Activated naive CD8-positive, alpha-beta T cell treated with anti-CD3 and anti-CD28 coated beads, Interleukin-2, amount 10 ng/mL, durations not matched to agents 7 days and 5 days (primary cell): ENCODE measurements at regions not wholly inside any gene's neighbourhood (a gene's known extent, or its start where the extent isn't known, plus 50 kb on each side); places are given as distances from the start of the nearest gene placed in this dataset.

ENCODE experiments used
- ATAC-seq: fragments of 150-1000 bp; cut with Tn5 transposase; one replicate; pipeline ENCODE4 v1.10.0; 2021; ENCODE audit warnings: low read depth, moderate library complexity
- POLR2A ChIA-PET: fragments of 350-600 bp; sonication (Branson Sonifier 250); formaldehyde crosslinking; loops from one replicate; lab custom pipeline; 2021; ENCODE audit warnings: antibody characterized with exemption; lab: Charles Lee
- DNase-seq: peaks from one replicate; pipeline ENCODE4 v3.0.0; 2021
- H3K27ac Mint-ChIP-seq: one replicate; pipeline ENCODE4 v1.8.0; 2022; ENCODE audit warnings: mild to moderate bottlenecking, mixed read lengths
- H3K27me3 Mint-ChIP-seq: one replicate; pipeline ENCODE4 v1.8.0; 2022; ENCODE audit warnings: mild to moderate bottlenecking, moderate library complexity, mixed read lengths
- H3K36me3 Mint-ChIP-seq: one replicate; pipeline ENCODE4 v1.8.0; 2021; ENCODE audit warnings: mild to moderate bottlenecking, mixed read lengths
- H3K4me1 Mint-ChIP-seq: one replicate; pipeline ENCODE4 v1.8.0; 2021; ENCODE audit warnings: mixed read lengths
- H3K4me3 Mint-ChIP-seq: one replicate; pipeline ENCODE4 v1.8.0; 2022; ENCODE audit warnings: mild to moderate bottlenecking, moderate library complexity, mixed read lengths
- H3K9me3 Mint-ChIP-seq: one replicate; pipeline ENCODE4 v1.8.0; 2021; ENCODE audit warnings: mixed read lengths

DNA sequence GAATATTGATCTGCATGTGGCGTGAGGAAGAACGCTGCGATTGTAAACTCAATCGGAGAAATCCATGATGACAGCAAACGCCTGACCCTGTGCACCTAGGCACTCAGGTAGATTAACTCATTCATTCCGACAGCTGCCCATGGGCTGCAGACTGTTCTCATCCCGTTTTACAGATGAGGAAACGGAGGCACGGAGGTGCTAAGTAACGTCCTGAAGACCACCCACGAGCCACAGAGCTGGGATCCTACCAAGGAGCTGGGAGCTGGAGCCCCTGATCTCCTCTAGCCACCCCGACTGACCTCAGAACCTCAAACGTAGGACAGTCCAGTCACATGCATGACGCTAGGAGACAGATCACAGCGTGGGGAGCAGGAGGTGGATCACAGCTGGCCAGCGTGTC is 1092.7 kb downstream of the BRD1 start:
- no peak overlapping the region for H3K27ac Mint-ChIP-seq
- no peaks in the 10 kb centered on the region for H3K4me1 Mint-ChIP-seq
- H3K9me3 Mint-ChIP-seq, result peaks cover 1% of the 10 kb centered on the region
- H3K36me3 Mint-ChIP-seq, result no peaks in the 10 kb centered on the region
- no peak overlapping the region for H3K4me3 Mint-ChIP-seq
- POLR2A ChIA-PET, result no interaction called here
- ATAC-seq (no peak), DNase-seq (no peak)
- no peaks in the 10 kb centered on the region for H3K27me3 Mint-ChIP-seq

DNA sequence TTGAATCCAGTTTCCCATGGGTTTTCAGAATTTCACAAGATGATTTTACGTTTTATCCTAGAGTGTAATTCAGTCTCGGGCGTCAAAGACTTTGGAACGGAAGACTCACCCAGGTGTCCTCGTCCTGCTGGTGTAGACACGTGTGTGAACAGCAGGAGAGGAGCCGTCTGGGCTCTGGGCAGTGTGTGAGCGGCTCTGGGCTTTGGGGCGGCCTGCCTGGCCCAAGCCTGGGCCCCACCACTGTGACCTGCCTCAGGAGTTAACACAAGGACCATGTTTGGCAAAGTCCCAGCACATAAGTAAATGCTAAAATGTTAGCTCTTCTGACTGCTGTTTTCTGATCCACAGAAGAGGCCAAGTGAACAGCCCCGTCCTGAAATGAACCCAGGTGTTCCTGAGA is 1093.3 kb downstream of the BRD1 start:
- DNase-seq (no peak), ATAC-seq (no peak)
- Mint-ChIP-seq H3K27me3 (no peaks in the 10 kb centered on the region), H3K9me3 (peaks cover 1% of the 10 kb centered on the region), H3K36me3 (no peaks in the 10 kb centered on the region), H3K4me3 (no peak overlapping the region), H3K27ac (no peak overlapping the region), H3K4me1 (no peaks in the 10 kb centered on the region)
- POLR2A ChIA-PET, result no interaction called here

DNA sequence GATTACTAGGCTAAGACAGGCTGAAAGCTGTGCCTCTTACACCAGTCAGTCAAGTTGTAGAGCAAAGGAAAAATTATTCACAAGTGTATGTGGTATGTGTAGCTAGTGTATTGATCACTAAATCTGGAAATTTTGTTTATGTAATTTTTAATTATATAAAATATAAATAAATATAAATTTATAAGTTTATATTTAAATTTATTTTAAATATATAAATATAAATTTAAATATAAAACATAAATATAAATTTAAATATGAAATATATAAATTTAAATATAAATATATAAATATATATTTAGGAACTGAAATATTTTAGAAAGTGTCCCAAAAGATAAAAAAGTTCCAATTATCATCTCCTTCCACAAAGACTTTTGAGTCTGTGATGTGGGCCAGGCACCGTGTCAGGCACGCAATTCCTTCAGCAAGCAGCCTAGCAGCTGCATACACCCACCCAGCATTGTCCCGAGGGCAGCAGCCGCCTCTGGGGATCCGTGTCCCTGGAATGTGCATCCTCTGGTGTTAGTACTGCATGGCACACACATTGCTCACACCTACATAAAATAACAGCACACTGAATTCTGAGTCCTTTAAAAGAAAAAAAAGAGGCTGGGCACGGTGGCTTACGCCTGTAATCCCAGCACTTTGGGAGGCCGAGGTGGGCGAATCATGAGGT is 1098.0 kb downstream of the BRD1 start:
- no peak overlapping the region for H3K4me3 Mint-ChIP-seq
- POLR2A ChIA-PET, result no interaction called here
- no peaks in the 10 kb centered on the region for H3K27me3 Mint-ChIP-seq
- H3K4me1 Mint-ChIP-seq, result no peaks in the 10 kb centered on the region
- no peak overlapping the region for H3K27ac Mint-ChIP-seq
- ATAC-seq (no peak), DNase-seq (no peak)
- H3K36me3 Mint-ChIP-seq, result no peaks in the 10 kb centered on the region
- peaks cover 1% of the 10 kb centered on the region for H3K9me3 Mint-ChIP-seq

DNA sequence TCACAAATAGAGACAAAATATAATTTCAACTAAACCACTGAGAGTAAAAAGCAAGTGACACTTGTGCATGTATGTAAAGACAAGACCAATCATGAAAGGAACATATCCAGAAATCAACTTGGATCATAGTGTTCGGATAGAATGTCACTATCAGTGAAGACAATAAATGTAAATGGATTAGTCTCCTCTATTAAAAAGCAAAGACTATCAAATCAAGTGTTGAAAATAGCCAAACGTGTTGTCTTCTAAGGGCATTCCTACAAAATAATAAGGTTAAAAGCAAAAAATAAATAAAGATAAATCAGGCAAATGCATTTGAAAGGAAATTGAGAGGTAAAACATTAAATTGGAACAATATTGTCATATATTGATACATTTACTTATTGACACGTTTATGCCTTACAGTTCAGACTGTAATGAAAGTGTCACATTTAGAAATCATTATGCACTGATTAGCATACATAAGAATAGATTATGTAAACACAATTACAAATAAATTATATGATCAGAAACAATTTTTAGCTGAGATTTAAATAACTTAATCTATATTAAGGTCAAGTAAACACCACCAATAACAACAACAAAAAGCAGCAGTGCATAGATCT is 1100.1 kb downstream of the BRD1 start:
- ATAC-seq (no peak), DNase-seq (no peak)
- Mint-ChIP-seq H3K4me1 (no peaks in the 10 kb centered on the region), H3K4me3 (no peak overlapping the region), H3K27me3 (no peaks in the 10 kb centered on the region), H3K27ac (no peak overlapping the region), H3K9me3 (peaks cover 1% of the 10 kb centered on the region), H3K36me3 (no peaks in the 10 kb centered on the region)
- POLR2A ChIA-PET, result no interaction called here

DNA sequence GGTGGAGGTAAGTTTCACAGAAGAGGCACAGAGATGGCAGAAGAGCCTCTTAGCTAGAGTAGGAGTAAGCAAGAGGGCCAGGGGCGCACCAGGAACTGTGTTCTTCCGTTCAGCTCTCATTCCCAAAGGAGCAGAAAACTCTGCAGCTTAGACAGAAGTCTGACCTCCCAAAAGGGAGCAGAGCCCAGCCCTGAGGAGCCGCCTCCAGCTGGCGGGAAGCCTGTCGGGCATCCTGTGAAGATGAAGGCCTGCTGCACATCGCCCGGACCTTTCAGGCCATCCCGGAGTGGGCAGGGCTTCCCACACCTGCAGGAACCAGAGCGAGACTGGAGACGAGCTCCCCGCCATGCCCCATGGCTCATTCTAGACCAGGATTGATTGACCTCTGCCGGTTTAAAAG is 1102.8 kb downstream of the BRD1 start:
- Mint-ChIP-seq H3K27ac (no peak overlapping the region), H3K9me3 (no peaks in the 10 kb centered on the region), H3K36me3 (no peaks in the 10 kb centered on the region), H3K4me3 (no peak overlapping the region), H3K27me3 (no peaks in the 10 kb centered on the region), H3K4me1 (no peaks in the 10 kb centered on the region)
- DNase-seq, result no peak
- POLR2A ChIA-PET, result no interaction called here
- no peak for ATAC-seq

DNA sequence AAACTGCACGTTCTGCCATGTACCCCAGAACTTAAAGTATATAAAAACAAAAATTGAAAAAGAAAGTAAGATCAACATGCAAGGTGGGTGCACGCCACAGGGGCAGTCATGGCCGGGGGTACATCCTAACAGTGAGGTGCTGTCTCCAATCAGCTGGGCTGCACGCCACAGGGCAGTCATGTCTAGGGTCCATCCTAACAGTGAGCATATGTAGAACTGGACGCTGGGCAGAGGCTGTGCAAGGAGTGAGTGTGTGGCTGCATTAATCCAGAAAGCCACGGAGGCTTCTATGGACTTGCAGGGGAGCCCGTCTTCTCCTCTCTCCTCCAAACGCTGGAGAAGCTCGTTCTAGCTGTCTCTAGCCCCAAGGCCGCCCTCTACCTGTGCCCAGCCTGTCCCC is 1105.0 kb downstream of the BRD1 start:
- DNase-seq, result no peak
- Mint-ChIP-seq H3K36me3 (no peaks in the 10 kb centered on the region), H3K27ac (no peak overlapping the region), H3K4me3 (no peak overlapping the region), H3K27me3 (peaks cover under 1% of the 10 kb centered on the region), H3K9me3 (no peaks in the 10 kb centered on the region), H3K4me1 (peaks cover under 1% of the 10 kb centered on the region)
- POLR2A ChIA-PET, result no interaction called here
- ATAC-seq, result no peak

DNA sequence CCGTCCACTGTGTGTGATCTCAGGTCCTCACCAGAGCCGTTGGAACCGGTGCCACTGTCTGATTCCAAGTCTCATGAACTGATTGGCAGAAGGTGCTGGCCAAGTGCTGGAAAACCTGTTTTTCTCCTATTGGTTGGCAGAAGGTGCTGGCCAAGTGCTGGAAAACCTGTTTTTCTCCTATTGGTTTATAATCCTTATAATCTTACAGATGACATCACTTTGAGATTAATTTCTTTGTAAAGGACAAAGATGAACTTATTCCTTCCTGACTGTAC is 1106.3 kb downstream of the BRD1 start:
- Mint-ChIP-seq H3K4me3 (no peak overlapping the region), H3K36me3 (no peaks in the 10 kb centered on the region), H3K27ac (no peak overlapping the region), H3K4me1 (peaks cover 2% of the 10 kb centered on the region), H3K9me3 (no peaks in the 10 kb centered on the region), H3K27me3 (peaks cover 5% of the 10 kb centered on the region)
- DNase-seq, result no peak
- ATAC-seq, result no peak
- POLR2A ChIA-PET, result no interaction called here

DNA sequence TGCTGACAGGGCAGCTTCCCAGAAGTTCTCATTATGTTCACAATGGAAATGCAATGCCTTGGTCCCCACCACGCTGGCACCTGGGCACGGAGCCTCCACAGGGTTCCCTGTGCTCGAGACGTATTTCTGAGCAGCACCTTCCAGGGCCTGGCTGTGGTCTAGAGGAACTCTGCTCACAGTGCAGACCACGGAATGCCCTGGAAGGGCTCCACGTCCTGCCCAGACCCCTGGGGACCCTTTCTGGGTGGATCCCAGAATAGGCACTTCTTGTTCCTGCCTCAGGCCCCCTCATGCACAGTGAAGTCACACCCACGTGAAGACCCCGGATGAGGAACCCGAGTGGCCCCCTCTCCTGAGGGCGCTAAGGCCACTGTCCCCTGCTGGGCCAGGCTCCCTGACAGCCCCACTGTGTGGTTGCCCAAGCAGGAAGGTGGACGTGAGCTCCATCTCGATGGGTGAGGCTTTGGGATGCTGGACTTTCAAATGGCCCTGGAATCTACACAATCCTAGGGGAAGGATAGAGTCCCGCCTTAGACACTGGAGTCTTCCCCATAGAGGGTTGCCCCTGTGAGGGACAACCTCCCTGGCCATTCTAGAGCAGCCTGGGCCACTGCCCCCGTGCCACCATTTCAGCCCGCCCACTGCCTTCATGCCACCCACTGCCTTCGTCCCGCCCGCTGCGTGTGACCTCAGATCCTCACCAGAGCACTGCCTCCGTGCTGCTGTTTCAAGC is 1106.8 kb downstream of the BRD1 start:
- no peaks in the 10 kb centered on the region for H3K9me3 Mint-ChIP-seq
- no peak overlapping the region for H3K4me3 Mint-ChIP-seq
- H3K4me1 Mint-ChIP-seq, result peaks cover 2% of the 10 kb centered on the region
- no peaks in the 10 kb centered on the region for H3K36me3 Mint-ChIP-seq
- peaks cover 5% of the 10 kb centered on the region for H3K27me3 Mint-ChIP-seq
- POLR2A ChIA-PET, result no interaction called here
- no peak overlapping the region for H3K27ac Mint-ChIP-seq
- ATAC-seq (no peak), DNase-seq (no peak)

DNA sequence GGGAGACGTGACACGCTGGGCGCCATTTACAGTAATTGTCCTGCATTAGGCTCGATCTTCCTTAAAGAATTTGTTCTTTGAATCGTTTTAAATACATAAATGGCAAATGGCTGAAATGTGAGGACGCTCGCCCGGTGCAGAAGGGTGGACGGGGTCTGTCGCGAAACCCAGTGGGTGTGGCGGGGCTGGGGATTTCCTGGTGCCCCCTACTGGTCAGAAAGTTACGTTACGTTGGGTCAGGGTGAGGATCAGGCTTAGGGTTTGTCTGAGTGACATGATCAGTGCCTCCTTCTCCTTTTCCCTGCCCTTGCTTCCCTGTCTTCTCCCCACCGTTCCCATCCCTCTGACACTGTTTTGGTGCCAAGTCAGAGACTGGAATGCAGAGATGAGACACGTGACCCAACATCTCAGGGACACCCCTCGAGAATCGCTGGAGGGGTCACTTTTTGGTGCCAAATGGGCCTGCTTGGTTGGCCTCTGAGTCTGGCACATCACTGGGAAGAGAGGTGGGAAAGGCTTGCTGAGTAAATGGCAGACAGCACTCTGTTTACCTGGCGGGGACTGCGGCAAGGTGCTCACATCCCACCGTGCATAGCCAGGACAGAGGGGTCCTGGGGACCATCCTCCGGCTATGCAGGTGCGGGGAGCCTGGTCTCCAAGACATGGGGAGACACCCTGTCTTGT is 1107.6 kb downstream of the BRD1 start:
- POLR2A ChIA-PET, result no interaction called here
- peaks cover 5% of the 10 kb centered on the region for H3K27me3 Mint-ChIP-seq
- no peaks in the 10 kb centered on the region for H3K36me3 Mint-ChIP-seq
- H3K27ac Mint-ChIP-seq, result no peak overlapping the region
- no peaks in the 10 kb centered on the region for H3K9me3 Mint-ChIP-seq
- no peak for DNase-seq
- no peak for ATAC-seq
- H3K4me3 Mint-ChIP-seq, result no peak overlapping the region
- peaks cover 2% of the 10 kb centered on the region for H3K4me1 Mint-ChIP-seq

DNA sequence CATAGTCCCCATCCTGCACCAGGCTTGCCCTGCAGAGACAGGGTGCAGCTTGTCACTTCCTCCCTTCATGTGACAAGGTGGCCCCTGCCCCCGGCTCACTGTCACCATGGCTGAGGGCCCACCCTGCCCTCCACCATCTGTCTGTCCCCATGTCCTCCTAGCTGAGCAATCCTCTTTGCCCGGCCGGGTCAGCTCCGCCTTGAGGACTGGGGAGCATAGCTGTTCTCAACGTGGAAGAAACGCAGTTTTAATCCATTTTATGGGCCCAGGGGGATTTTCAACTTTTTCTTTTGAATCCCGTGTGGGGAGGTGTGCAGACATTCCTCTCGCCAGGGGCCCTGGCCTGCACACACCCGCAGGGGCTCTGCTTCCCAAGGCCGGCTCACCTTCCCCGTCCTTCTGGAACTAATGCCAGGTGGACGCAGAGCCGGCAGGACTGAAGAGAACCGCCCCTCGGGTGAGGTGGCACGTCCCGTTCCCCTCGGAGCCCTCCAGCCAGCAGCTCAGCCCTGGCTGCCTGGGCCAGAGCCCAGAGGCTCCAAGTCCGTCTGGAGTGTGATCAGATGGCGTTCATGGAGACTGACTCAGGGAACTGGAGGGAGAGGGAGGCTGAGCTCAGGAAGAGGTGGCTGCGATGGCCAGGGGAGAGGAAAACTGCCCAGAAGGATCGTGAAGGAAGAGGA is 1108.7 kb downstream of the BRD1 start:
- peaks cover 2% of the 10 kb centered on the region for H3K4me1 Mint-ChIP-seq
- H3K4me3 Mint-ChIP-seq, result no peak overlapping the region
- peaks cover 5% of the 10 kb centered on the region for H3K27me3 Mint-ChIP-seq
- POLR2A ChIA-PET, result no interaction called here
- H3K9me3 Mint-ChIP-seq, result no peaks in the 10 kb centered on the region
- H3K27ac Mint-ChIP-seq, result no peak overlapping the region
- no peaks in the 10 kb centered on the region for H3K36me3 Mint-ChIP-seq
- ATAC-seq (no peak), DNase-seq (no peak)

DNA sequence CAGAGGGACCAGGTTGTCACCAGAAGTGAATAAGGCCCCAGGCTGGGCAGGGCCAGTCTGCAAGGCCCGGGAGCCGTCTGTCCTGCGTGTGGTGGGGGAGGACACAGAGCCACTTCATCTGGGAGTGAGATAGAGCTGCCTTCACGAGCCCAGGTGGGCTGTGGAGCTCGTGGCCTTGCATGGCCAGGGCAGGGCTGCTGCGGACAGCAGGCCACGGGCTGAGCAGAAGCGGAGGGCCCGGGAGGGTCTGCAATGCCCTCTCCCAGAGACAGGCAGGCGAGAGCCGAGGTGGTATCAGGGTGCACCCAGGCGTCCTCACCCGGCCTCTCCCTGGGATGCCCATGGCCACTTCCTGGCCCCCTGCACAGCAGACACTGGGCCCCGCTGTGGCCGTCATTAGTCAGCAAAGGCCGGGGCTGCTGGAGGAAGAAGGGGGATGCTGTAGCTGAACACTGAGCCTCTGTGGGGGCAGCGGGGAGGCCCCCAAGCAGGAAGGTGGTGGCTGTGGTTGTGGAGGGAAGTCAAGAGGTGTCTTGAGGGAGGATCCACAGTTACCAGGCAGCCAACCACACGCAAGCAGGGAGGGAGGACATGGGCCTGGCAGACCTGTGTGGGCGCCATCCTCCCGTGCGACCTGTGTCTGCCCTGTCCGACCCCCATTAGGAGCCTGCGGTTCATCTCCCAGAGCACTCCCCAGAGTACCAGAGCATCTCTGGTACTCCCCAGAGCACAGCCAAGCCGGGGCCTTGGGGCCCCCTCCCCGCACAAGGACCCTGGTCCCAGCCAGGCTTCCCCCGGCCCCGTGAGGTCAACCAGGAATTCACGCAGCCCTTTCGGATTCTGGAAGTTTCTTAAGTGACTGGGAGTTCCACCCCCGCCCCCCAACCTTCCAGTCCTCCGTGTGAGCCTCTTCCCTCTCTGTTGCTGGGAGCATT is 1109.5 kb downstream of the BRD1 start:
- peaks cover 5% of the 10 kb centered on the region for H3K27me3 Mint-ChIP-seq
- no peak overlapping the region for H3K27ac Mint-ChIP-seq
- no peaks in the 10 kb centered on the region for H3K36me3 Mint-ChIP-seq
- POLR2A ChIA-PET, result no interaction called here
- DNase-seq, result no peak
- peak overlapping the region; percentile 19 for H3K4me3 Mint-ChIP-seq
- H3K9me3 Mint-ChIP-seq, result no peaks in the 10 kb centered on the region
- ATAC-seq, result peak; percentile 67
- H3K4me1 Mint-ChIP-seq, result peaks cover 2% of the 10 kb centered on the region

DNA sequence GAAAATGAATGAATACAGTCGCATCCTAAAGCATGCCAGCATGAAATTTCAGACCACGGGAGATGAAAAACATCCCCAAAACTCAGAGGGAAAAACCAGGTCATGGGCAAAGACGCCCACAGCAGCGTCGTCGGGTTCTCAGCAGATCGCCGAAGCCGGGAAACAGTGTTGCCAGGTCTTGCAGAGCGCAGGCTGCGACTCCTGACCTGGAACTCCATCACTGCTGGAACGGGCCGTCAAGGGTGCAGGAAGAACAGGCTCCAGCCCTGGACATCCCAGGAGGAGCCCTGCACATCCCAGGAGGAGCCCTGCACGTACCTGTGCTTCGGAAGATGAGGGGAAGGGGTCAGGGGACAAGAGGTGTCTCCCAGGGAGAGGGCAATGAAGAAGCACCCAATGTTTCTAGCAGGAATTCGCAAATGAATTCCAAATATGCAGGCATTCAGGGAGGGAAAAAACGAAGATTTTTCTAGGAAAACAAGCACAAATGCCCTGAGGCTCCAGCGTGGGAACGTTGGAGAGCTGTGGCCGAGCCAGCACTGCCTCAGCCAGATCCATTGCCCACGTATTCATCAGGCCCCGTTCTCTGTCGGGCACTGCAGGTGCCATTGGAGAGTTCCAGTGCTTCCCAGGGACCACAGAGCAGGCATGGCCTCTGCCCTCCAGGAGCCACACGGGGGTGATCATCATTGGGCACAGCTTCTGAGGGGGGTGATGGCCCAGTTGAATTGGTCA is 1110.4 kb downstream of the BRD1 start:
- H3K4me3 Mint-ChIP-seq, result no peak overlapping the region
- DNase-seq (no peak), ATAC-seq (no peak)
- peaks cover 5% of the 10 kb centered on the region for H3K27me3 Mint-ChIP-seq
- H3K27ac Mint-ChIP-seq, result no peak overlapping the region
- POLR2A ChIA-PET, result no interaction called here
- peaks cover 2% of the 10 kb centered on the region for H3K4me1 Mint-ChIP-seq
- no peaks in the 10 kb centered on the region for H3K9me3 Mint-ChIP-seq
- no peaks in the 10 kb centered on the region for H3K36me3 Mint-ChIP-seq
